ENCODE measurements at regions not wholly inside any gene's neighbourhood (a gene's known extent, or its start where the extent isn't known, plus 50 kb on each side); places are given as distances from the start of the nearest gene placed in this dataset.

DNA sequence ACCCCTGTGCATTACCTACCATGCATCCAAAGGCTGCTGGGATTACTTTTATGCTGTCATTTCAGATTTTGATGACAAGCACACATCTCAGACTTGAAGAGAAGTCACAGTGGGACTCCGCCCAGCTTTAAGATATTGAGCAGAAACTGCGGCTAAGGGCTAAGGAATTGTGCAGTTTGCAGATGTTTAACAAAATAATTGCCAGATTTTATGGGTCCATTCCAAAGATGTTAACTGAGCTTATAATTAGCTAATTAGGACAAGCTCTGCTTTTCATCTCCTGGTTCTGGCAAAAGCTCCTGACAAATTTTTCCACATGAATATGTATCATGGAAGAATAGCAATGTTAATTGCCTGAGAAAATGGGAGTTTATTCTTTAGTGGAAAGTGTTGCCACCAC, 344.4 kb upstream of the ATXN7L3B start:
- Histone ChIP-seq H3K27me3 (no peaks in the 10 kb centered on the region), H3K4me3 (no peak overlapping the region), H3K4me1 (no peaks in the 10 kb centered on the region), H3K9me3 (no peaks in the 10 kb centered on the region), H3K27ac (no peak overlapping the region), H3K36me3 (no peaks in the 10 kb centered on the region)
- ATAC-seq (ENCODE audit: low FRiP score in 2 of 2) (no peak), DNase-seq (no peak)
- 85 to 94% methylated on average over 2 of the region's 2 CpGs for WGBS, 2 donors
- TF ChIP-seq CTCF (IDR thresholded peaks at IDR 0.05) (no peak), POLR2A (IDR thresholded peaks at IDR 0.05) (no peak), EP300 (IDR thresholded peaks at IDR 0.05) (no peak), POLR2AphosphoS5 (IDR thresholded peaks at IDR 0.05) (no peak)

DNA sequence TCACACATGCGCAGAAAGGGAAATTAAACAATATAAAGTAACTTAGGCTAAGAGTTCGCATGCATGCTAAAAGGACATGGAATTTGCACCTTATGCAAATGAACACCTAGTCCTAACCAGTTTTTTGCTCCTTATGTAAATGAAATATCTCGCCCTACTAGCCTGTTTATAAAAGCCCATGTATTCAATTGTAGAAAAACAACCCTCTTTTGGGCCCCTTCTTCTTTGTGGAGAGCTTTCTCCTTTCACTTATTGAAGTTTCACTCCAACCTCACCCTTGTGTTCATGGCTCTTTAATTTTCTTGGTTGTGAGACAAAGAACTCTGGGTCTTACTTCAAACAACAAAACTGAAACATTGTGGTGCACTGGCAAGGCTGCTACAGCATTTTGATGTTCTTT, 333.4 kb upstream of the ATXN7L3B start:
- WGBS, 2 donors = 77 to 79% methylated on average over 3 of the region's 3 CpGs
- TF ChIP-seq EP300 (IDR thresholded peaks at IDR 0.05) (no peak), CTCF (IDR thresholded peaks at IDR 0.05) (no peak), POLR2AphosphoS5 (IDR thresholded peaks at IDR 0.05) (no peak), POLR2A (IDR thresholded peaks at IDR 0.05) (no peak)
- Histone ChIP-seq H3K36me3 (no peaks in the 10 kb centered on the region), H3K4me3 (no peak overlapping the region), H3K4me1 (no peaks in the 10 kb centered on the region), H3K9me3 (no peaks in the 10 kb centered on the region), H3K27ac (no peak overlapping the region), H3K27me3 (no peaks in the 10 kb centered on the region)
- DNase-seq (no peak), ATAC-seq (ENCODE audit: low FRiP score in 2 of 2) (no peak)

GRCh38 chr12:74227846-74228545, 309.6 kb upstream of the ATXN7L3B start:
- DNase-seq = no peak
- no peak overlapping the region for H3K4me3 ChIP-seq
- no peaks in the 10 kb centered on the region for H3K9me3 ChIP-seq
- no peaks in the 10 kb centered on the region for H3K27me3 ChIP-seq
- 83 to 88% methylated on average over 3 of the region's 3 CpGs for WGBS, 2 donors
- no peak overlapping the region for H3K27ac ChIP-seq
- H3K36me3 ChIP-seq = no peaks in the 10 kb centered on the region
- TF ChIP-seq POLR2A (IDR thresholded peaks at IDR 0.05) = no peak
- H3K4me1 ChIP-seq = no peaks in the 10 kb centered on the region
- no peak for ATAC-seq (ENCODE audit: low FRiP score in 2 of 2)

DNA sequence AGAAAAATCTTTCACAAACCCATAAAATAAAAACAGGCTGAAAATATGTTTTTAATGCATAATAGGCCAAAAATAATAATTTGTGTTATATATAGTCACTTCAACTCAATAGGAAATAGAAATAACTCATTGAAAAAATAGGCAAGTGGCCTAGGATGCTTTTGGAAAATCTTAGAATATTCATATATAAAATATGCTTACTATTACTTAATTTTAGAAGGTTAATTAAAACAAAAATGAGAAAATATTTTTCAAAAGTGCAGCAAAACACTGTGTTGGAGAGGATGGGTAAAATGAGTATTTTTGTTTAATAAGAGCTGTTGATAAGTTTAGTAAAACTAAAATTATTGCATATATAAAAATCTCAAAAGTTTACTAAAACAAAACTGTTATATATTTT, 308.0 kb upstream of the ATXN7L3B start:
- Histone ChIP-seq H3K9me3 (no peaks in the 10 kb centered on the region), H3K27me3 (no peaks in the 10 kb centered on the region), H3K4me3 (no peak overlapping the region), H3K36me3 (no peaks in the 10 kb centered on the region), H3K27ac (no peak overlapping the region), H3K4me1 (no peaks in the 10 kb centered on the region)
- no peak for TF ChIP-seq EP300 (IDR thresholded peaks at IDR 0.05)
- no peak for TF ChIP-seq POLR2A (IDR thresholded peaks at IDR 0.05)
- no peak for TF ChIP-seq CTCF (IDR thresholded peaks at IDR 0.05)
- no peak for ATAC-seq (ENCODE audit: low FRiP score in 2 of 2)
- no peak for DNase-seq

GRCh38 chr12:74235342-74235741, 302.3 kb upstream of the ATXN7L3B start:
- peaks cover 0 to 14% (median 0%) of the 10 kb centered on the region in 4 donors for H3K9me3 ChIP-seq
- H3K27me3 ChIP-seq = no peaks in the 10 kb centered on the region
- TF ChIP-seq POLR2A (IDR thresholded peaks at IDR 0.05) = no peak
- no peak for TF ChIP-seq CTCF (IDR thresholded peaks at IDR 0.05)
- no peak for TF ChIP-seq EP300 (IDR thresholded peaks at IDR 0.05)
- no peak for TF ChIP-seq POLR2AphosphoS5 (IDR thresholded peaks at IDR 0.05)
- no peak overlapping the region for H3K27ac ChIP-seq
- no peaks in the 10 kb centered on the region for H3K36me3 ChIP-seq
- H3K4me1 ChIP-seq = no peaks in the 10 kb centered on the region
- WGBS, 2 donors = 82 to 88% methylated on average over 2 of the region's 2 CpGs
- no peak for ATAC-seq (ENCODE audit: low FRiP score in 2 of 2)
- no peak for DNase-seq
- H3K4me3 ChIP-seq = no peak overlapping the region
